ENCODE measurements at regions not wholly inside any gene's neighbourhood (a gene's known extent, or its start where the extent isn't known, plus 50 kb on each side); places are given as distances from the start of the nearest gene placed in this dataset.
"Not testable (repeated sequence)": the region's sequence is repeated elsewhere in the genome, so short reads cannot be mapped to it uniquely, and the experiment has no call there.

DNA sequence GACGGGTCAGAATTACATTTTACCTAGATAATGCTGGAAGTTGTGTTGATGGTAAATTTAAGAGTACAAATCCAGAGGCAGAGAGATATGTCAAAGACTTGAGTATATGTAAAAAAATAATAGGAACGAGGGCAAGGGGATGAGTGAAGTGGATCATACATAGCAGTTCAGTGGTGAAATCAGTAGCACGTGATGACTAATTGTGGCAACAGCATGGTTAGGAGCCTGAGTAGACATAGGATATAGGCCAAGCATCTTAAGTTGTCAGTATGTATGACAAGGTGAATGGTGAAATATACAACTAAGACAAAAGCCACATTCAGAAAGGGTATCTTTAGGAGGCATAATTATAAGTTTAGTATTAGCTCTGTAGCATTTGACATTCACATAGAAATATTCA lies 826.5 kb upstream of the PIK3C3 start:
- DNase-seq (ENCODE audit: low spot score): no peak

DNA sequence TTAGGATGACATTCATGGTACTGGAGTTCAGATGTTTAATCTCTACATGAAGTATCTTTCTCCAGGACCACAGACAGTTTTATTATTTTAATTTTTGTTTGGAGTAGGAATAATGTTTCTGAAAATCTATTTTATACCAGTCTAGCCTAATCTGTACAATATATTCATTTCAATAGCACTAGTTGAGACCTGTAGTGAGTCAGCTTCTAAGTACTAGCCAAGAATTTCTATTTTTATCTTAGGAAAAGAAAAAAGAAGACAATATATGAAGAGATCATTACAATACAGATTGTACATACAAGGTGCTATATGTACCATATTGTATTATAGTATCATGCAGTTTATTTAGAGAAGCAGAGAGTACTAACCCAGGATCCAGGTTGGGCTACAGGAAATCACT lies 826.9 kb upstream of the PIK3C3 start:
- no peak for DNase-seq (ENCODE audit: low spot score)

DNA sequence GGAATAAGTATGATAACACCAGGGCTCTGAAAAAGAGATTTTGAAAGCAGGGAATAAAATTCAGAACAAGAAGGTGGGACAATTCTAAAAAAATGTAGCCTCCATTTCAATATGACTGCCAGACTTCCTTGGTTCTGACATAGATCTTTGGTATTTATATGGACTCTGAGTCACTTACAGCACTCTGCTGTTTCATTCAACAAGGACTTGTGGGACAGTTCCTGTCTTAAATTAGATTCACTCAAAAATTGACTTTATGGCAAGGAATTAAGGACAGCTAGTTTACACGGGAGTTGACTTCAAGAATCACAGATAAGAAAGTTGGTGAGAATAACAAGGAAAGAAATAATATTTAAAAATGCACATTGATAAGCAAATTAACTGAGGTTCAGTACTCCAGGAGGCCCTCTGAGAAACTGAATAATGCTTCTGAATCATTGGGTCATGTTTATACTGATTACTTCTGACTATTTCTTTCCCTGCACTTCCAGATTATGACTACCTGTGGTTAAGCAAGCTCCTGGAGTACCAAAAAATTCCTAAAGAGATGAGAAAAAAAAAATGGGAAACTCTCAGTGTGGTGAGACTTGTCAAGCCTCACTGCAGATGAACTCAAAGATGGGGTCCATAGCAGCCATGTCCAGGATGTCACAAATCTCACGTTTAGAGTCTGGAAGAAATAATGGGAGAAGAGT lies 828.3 kb upstream of the PIK3C3 start:
- no peak for DNase-seq (ENCODE audit: low spot score)

DNA sequence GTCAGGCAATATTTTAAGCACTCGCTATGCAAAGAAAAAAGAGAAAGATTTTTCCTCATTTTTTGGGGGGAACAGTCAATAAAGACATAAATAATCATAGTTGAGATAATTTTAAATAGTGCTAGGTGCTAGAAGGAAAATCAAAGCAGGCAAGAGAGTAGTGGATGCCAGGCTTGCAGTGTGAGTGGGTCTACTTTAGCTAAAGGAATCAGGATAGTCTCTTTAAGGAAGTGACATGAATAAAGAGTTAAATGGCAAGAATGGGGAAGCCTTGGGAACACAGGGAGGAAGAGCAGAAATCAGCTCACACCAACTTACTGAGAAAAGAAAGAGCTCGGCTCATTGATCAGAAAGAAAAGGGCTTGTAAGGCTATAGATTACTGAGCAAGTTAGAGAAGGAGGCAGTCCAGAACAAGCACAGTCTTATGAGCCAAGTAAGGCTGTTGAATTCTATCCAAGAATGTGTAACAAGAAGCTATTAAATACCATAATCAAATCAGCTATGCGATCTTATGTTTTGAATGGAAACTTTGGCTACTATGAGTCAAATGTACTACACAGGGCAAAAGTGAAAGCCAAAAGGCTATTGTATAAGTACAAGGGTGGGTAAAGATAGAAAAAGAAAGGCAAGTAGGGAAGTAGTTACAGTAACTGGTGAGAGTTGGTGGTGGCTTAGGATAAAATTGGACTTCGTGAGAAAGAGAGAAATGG lies 833.8 kb upstream of the PIK3C3 start:
- DNase-seq (ENCODE audit: low spot score): no peak

DNA sequence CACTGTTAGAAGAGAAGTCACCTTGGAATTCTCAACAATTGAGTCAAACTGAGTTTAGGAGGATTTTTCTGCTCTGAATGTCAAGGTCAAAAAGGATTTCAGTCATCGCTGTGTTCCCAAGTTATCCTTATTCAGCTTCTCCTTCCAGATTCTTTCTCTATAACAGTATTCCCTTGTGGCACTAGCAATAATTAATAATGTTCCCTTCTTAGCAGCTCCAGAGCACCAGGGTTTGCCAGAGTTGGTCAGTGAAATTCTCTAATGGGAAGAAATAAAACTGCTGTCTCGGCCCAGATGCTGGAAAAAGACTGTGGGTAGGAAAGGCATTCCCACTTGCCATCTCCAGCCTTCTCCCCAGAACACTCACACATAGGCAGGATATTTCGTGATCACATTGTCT lies 836.0 kb upstream of the PIK3C3 start:
- no peak for DNase-seq (ENCODE audit: low spot score)

DNA sequence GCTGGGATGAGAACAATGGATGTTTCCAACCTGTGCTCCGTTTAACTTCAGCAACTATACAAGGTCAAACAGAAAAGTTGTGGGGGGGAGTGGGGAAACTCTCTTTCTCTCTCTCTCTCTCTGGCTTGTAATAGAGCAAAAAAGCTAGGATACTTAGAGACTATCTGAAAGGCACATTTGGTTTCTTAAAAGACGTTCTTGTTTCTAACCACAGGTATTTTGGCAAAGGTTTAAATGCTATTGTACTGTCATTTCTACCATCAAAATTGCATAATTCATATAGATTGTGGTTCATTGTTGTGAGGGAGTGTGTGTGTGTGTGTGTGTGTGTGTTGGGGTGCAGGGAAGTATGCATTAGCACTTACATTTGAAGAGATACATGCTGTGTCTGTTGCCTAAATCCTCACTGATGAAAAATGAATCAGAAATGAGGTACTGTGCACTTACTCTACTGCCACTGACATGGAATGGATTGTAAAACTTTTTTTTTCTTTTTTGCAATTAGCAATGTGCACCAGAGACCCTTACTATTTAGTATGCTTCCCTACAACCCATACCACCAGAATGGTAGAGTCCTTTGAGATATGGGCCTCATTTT lies 841.0 kb upstream of the PIK3C3 start:
- DNase-seq (ENCODE audit: low spot score): no peak

DNA sequence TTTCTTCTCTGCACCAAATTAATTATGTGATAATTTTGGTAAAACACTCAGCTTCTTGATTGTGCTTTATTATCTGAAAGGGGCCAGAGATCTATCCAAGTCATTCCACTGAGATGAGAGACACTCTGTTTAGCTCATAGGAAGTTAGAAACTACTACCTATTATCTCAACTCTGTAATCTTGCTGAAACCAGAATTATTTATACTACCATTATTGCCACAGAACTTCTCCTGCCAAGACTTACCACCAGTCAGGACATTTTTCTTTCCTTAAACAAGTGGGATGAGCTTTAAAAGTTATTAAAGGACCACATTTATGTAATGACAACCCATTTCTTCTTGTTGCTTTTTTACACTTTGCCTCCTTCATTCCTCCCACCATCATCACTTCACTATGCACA lies 855.6 kb upstream of the PIK3C3 start:
- DNase-seq (ENCODE audit: low spot score): no peak

DNA sequence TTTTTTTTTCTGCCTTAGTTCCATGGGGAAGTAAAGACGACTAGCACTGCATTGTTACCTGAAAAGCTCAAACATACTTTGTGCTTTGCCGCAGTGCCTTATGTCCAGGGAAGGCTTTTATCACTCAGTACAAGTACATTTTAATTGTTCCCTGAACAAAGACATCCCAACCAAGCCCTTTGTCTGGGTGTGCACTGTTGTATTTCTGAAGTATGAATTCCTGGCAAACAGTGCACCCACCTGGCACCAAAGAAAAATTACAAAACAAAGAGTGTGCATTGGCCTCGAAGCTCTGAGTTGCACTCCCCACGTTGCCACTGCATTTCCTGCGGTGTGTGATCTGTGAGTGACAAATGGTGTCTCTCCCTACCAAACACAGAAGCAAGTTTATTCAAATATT lies 858.5 kb upstream of the PIK3C3 start:
- DNase-seq (ENCODE audit: low spot score): no peak

DNA sequence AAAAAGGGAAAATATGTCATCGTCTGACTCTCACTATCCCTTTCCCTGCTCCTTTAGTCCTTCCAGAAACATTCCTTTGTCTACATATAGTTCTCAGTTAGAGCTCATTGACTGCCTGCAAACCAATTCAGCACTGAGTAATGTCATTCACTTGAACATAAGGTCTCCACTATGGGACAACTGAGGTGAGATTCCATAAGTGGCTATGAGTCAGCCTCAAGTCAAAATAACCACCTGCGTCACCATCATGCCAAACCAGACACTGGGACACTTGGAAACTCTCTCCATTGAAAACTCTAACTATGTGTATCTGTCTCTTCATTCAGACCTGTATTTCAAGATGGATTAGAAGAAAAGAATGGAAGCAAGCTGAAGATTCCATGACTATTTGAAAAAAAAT lies 878.0 kb upstream of the PIK3C3 start:
- no peak for DNase-seq (ENCODE audit: low spot score)

DNA sequence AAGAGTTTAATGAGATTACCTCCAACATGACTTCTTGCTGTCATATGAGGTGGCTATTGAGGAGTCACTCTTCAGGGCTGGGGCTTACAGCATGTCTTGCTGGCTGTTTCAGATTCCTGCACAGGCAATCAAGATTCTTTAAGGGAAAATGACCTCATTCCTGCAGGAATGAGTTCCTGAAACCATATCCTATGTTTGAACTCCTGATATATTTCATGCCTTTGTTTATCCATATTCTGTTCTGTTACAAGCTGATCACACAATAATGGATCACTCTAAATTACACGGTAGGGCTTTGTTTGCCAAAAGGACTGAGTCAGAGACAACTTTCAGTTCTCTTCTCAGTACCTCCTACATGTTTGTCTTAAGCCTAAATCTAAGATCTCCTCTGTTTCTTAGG lies 879.8 kb upstream of the PIK3C3 start:
- DNase-seq (ENCODE audit: low spot score): no peak

DNA sequence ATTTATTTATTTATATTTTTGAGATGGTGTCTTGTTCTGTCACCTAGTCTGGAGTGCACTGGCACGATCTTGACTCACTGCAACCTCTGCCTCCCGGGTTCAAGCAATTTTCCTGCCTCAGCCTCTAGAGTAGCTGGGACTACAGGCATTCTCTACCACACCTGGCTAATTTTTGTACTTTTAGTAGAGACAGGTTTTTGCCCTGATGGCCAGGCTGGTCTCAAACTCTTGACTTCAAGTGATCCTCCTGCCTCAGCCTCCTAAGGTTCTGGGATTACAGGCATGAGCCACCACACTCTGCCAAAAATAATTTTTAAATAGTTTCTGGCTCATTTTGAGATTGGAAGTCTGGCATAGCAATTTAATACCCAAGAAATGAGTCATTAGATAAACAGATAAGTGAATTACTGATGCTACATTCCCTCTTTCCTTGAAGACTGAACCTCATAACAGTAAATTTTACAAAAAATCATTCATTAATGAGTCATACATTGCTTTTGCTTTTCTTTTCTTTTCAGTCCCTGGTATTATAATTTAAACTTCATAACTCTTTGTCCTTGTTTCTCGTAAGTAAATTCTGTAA lies 881.6 kb upstream of the PIK3C3 start:
- no peak for DNase-seq (ENCODE audit: low spot score)

DNA sequence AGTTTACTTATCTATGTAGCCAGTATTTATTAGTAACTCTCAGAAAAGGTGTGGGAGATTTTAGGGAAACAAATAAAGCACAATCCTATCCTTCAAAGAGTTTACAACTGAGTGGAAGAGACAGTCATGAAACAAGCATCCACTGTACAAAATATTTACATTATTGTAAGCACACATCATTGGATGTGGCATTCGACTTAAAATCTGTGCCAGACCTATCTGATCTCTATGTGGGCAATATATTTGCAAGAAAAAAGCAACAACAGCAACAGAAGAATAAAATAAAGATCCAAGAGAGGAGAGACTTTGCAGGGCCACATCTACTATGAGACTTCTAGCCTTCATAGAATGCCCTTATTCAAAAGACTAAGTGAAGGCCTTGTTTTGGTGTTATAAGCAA lies 882.1 kb upstream of the PIK3C3 start:
- no peak for DNase-seq (ENCODE audit: low spot score)

DNA sequence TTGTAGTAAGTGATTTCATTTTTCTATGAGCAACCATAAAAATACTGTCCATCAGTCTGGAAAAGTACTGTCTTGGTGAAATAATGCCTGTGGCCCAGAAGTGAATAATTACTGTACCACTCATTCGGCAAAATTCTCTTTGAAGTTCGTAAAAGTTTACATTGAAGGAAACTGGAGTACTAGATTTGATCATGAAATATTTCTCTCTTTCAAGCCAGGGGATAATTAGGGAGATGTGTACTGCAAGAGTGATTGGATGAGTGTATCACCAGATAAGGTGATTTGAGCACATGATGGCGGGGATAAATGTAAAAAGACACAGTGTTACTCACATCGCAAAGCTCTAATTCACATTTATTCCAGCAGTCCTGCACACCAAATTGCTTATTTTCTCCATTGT lies 883.2 kb upstream of the PIK3C3 start:
- DNase-seq (ENCODE audit: low spot score): no peak

DNA sequence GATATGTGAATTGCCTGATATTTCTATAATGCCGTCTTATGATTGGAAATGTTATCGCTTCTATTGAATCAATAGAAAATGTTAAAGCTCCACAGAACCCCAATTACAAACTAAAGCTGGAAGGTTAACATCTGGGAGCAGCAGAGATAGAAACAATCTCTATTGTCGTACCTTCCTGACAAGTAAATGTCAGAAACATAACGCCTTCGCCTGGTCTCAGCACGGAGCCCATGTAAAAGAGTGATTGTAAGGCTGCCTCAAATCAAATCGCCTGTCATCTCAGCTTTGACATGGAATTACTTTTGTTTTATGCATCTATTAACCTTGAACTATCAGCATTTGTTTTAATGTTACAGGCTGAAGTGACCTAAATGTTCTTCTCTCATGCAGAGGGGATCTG lies 885.9 kb upstream of the PIK3C3 start:
- no peak for DNase-seq (ENCODE audit: low spot score)

DNA sequence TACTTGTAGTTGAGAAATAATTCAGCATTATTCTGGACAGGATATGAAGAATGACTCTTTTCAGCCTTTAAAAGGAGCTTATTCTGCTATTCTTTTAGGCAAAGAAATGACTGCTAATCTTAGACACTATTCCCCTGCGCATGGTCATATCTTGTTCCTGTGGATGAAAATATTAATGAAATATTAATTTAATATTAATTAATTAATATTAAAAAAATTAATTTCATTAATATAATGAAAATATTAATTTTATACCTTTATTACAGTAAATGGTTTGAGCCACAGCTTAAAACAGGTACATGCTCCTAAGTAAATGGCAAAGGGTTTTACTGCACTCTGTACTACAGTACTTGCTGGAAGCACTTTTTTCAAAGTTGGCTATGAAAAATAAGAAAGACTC lies 890.1 kb upstream of the PIK3C3 start:
- DNase-seq (ENCODE audit: low spot score): no peak

DNA sequence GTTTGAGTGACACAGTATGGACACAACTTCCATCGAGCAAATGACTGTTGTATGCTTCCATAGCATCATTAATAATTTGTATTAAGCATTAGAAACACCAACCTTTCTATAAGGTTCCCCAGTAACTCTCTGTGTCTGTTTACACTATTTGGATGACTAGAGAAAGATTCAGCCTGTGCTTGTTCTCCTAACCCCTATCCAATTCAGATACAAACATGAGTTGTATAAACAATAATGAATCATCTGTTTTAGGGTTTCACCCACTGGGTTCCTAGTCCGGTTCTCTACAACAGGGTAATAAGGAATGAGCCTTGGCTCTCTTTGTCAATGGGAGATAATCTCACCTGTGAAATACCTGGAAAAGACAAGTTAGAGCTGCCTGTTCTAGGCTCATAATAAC lies 894.1 kb upstream of the PIK3C3 start:
- DNase-seq (ENCODE audit: low spot score): no peak

DNA sequence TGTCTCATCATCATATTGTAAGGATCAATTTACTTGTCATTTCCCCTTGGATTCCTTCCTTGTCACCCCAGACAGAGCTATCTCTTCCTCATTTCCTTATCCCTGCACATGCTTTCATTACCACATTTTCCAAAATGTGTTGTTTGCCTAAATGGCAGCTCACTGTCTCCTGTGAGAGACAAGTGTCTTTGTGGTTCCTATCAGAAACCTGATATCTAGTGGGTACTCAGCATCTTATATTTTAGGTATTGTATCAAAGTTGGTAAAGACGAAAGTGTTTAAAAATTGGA lies 896.0 kb upstream of the PIK3C3 start:
- DNase-seq (ENCODE audit: low spot score): no peak

DNA sequence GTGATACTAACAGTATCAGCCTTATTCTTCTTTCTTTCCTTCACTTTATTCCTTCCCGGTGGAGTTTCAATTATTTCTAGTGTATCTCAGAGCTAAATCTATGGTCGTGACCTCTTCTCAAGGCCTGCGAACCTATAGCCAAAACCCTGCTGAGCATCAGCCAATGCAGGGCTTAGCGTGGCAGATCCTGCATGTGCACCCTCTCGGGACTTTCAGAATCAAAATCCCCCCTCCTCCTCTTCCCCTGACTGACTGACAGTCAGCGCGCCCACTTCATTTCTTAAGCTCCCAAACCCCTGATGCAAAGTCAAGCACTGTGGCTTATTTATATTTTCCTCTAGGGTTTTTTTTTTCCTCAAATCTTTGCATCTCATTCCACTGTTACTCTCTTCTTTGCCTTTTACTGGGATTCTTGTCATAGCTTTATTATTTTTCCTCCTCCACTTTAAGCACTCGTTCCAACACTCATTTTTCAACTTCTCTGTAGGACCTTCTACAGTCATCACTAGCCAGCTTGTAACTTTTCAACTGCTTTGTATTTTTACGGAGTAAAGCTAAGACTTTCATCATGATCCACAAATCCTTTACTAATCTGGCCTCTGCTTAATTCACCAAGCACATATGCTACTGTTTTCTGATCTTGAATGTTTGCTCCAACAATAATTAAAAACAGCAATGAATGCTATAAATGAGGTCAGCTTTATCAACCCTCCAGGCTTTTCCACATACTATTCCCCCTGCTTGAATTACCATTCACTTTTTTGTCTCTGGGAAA lies 896.5 kb upstream of the PIK3C3 start:
- no peak for DNase-seq (ENCODE audit: low spot score)

DNA sequence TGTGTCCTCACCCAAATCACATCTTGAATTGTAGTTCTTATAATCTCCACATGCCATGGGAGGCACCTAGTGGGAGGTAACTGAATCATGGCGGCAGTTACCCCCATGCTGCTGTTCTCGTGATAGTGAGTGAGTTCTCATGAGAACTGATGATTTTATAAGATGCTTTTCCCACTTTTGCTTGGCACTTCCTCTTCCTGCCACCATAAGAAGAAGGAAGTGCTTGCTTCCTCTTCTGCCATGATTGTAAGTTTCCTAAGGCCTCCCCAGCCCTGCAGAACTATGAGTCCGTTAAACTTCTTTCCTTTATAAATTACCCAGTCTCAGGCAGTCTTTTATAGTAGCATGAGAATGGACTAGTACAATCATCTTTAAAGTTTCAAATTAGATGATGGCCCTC lies 902.4 kb upstream of the PIK3C3 start:
- no peak for DNase-seq (ENCODE audit: low spot score)

DNA sequence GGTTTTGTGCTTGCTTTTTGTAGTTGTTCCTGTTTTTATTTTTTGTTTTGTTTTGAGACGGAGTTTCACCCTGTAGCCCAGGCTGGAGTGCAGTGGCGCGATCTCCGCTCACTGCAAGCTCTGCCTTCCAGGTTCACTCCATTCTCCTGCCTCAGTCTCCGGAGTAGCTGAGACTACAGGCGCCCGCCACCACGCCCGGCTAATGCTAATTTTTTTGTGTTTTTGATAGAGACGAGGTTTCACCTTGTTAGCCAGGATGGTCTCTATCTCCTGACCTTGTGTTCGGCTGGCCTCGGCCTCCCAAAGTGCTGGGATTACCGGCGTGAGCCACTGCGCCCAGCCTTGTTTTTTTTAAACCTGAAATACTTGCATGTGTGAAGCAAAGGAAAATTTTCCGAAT lies 908.8 kb upstream of the PIK3C3 start:
- DNase-seq (ENCODE audit: low spot score): not testable (repeated sequence)

DNA sequence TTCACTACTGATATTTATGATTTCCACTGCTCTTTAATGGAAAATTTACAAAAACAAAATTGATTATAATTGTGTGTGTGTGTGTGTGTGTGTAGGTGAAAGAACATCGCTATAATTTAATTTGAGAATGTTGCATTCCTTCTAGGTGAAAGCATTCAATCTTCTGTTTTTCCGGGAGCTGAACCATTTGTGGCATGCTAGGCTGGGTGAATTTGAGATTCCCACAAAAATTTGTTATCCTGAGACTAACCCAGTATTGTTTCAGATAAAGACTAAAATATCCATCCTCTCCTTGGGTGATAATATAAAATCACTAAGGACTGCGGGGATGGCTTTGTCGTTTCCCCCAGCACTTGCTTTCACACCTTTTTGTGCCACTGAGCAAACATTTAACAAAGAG lies 911.2 kb upstream of the PIK3C3 start:
- no peak for DNase-seq (ENCODE audit: low spot score)

DNA sequence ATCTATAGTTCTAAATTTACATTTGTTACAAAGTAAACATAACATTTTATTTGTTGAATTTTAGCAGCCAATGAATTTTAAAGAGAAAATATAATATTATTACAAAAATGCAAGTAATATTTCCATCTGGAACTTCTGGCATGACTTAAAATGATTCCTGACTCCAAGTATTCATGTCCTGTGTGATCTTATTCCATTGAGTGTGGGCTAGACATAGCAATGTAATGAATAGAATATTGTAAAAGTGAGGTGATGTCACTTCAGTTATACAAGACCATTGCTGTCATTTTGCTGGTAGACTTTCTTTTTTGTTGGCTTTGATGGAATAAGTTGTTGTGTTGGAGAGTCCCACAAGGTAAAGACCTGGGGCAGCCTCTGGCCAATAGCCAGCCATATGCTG lies 912.2 kb upstream of the PIK3C3 start:
- DNase-seq (ENCODE audit: low spot score): no peak

DNA sequence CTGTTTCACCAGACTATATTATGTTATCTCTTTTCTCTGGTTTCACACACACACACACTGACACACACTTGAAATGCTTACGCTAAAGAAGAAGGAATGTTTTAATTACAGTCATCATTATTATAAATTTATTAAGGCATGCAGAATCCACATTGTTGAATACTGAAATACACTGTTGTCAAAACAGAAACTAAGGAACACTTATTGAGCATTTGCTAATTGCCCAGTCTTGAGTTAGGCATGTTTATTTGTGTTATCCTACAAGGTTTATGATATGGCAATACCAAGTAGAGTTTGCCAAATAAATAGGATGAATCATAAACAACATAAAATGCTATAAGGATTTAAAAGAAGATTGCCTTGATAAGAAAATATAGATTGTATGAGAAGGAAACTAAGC lies 917.0 kb upstream of the PIK3C3 start:
- DNase-seq (ENCODE audit: low spot score): no peak

Measured in germinal center (tissue), 1 donor.